Dermis blood vessel endothelial cell (primary cell): ENCODE measurements at regions not wholly inside any gene's neighbourhood (a gene's known extent, or its start where the extent isn't known, plus 50 kb on each side); places are given as distances from the start of the nearest gene placed in this dataset.

ENCODE experiments used
- DNase-seq: peaks from one replicate; pipeline ENCODE4 v3.0.0; 2010

- no peak for DNase-seq
These were observed 237.3 kb upstream of the NCAM1 start for GRCh38 chr11:112723676-112724495.

DNA sequence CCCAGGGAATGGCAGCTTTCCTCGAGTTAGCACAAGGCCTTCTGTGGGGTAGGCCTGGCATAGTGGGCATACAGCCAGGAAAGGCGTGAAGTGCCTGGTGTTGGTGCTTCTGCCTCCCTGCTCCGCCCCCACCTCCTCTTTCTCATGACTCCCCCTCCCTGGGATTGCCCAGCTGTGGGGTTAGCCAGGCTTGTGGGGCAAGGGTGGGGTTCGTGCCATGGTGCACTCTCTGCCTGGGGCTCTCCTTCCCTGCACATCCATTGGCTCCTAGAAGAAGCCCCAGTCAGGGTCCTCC, 236.8 kb upstream of the NCAM1 start:
- DNase-seq = no peak

GRCh38 chr11:112725636-112726035, 235.6 kb upstream of the NCAM1 start:
- DNase-seq = no peak

DNA sequence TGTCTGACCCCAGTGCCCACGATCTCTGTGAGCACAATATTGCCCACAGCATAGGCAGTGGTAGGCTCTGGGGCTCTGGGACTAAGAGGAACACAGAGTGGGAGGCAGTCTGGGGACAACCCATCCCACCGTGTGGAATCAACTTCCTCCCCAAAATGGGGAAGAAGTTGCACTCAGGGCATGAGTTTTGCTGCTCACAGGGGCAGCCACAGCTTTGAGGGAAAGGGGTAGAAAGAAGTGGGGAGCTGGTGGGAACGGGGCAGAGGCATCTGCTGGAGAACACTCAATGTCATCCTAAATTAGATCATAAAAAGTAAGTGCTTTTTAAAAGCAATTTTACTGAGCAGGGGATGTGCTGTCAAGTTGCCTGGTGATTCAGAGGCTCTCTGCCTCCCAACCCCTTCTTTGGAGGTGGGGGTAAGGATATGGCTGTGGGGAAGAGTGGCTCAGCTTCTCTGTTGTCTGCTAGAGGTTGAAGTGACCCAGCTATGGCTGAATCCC, 233.8 kb upstream of the NCAM1 start:
- no peak for DNase-seq

DNA sequence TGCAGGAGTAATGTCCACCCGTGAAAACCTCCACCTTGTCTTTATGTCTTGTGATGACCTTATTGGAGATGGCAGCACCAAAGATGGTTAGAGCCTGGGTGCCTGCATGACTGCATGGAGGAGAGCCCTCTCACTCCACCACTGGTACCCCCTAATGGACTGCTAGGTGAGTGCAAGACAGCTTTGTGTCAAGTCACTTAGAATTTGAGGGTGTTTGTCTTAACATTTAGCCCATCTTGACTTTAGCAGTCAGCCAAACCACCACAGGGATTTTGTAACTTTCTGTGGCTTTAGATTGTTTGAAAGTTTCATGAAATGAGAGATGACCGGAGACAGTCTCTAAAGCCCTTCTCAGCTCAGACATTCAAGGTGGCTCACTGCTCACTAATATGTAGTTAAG, 232.9 kb upstream of the NCAM1 start:
- DNase-seq = no peak

DNA sequence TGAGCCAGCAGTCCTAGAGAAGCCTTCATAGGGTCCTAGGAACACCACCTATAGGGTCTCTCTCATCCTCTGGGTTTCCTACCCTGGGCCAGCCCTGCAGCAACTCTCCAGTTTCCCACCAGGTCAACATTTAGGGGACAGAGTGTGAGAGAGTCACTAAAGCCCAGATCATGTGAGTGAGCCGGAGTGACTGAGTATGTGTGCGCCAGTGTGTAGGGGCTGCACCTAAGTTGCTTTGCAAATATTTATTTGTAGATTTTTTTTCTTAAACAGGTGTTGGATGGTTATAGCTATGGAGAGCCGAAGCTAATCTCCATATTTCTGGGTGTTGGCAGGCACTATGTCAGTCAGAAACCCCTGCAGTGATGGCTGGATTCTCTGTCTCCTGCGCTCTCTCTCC, 232.5 kb upstream of the NCAM1 start:
- DNase-seq = no peak

GRCh38 chr11:112730591-112730990, 230.6 kb upstream of the NCAM1 start:
- DNase-seq = no peak

DNA sequence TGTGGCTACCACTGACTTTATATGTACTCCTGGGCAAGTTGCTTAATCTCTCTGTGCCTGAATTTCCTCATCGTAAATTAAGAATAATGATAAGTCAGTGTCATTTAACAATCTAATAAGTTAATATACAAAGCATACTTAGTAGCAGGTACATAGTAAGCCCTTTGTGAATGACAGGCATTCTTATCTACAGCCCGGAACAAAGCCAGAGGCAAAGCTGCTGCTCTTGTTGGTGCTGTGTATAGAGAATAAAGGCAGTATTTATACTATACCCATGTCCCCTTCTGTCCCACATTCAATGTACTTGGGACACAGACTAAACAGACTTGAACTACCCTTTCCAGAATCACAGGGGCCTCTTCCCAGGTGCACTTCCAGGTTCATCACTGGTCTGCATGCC, 229.7 kb upstream of the NCAM1 start:
- DNase-seq = no peak

DNA sequence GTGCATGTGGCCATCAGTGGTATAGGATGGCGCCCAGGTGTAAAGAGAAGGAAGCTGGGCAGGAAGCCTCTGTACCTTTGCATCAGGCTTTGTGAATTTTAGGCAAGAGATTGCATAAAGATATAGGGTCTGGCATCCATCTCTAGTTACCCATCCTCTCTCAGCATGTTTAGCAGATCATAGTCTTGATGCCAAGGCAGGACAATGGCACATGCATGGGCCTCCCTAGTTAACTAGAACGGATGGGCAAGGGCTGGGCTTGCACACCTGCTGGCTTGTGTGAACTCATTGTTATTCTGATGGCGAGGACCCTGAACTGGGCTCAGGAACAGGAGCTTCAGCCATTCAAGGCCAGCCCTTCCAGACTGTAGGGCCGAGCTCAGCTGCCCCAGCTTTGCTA, 229.2 kb upstream of the NCAM1 start:
- no peak for DNase-seq

- no peak for DNase-seq
These were observed 227.0 kb upstream of the NCAM1 start for GRCh38 chr11:112734207-112734606.

GRCh38 chr11:112735470-112735869, 225.8 kb upstream of the NCAM1 start:
- no peak for DNase-seq

DNA sequence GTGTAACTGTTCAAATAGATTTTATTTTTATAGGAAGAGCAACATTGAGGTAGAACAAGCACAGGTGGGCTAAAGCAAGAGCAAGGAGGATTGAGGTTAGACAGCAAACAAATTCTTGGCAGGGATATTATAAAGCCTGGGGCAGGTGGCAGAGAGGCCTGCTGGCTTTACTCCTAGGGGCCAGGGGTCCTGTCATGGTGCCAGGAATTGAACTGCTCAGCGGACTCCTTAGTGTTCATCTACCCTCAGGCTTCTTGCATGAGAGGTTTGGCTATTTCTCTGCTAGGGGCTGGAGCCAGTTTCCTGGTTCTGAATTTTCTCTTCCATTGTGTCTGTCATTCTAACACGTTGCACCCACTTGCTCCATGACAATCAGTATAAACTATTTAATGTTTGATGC, 217.2 kb upstream of the NCAM1 start:
- no peak for DNase-seq

DNA sequence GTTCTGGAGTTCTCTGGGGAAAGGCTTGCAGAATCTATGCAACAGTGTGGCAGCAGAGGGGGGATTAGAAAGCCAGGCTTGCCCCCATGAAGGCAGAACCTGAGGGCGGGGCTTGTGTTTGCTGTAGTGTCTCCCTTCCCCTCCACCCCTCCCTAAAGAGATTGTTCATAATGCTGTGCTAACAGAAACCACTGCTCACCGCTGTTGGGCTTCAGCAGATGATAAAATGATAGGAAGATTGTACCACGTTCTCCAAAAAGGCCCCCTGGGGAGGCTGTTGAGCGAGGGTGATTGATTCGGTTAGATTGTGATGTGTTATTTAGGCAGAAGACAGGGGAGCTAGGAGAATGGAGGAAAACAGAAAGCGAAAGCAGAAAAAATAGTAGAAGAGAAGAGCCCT, 215.2 kb upstream of the NCAM1 start:
- no peak for DNase-seq

DNA sequence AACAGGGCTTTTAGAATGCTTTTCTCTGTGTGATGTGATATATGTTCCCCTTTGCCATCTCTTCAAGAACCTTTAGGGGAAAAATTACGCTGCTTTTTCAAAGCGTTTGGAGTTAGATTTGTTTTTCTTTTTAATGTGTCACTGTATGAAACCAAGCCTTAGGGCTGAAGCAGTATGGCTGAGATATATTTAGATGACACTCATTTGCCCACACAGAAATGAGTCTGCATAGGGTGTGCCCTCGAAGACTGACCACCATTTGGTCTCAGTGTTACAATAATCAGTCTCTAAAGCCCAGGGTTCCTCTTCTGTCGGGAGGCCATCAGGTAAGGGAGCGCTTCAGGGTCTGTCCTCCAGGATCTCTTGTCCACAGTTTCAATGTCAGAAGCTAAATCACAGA, 213.0 kb upstream of the NCAM1 start:
- DNase-seq = no peak

GRCh38 chr11:112748713-112749543, 212.3 kb upstream of the NCAM1 start:
- no peak for DNase-seq

DNA sequence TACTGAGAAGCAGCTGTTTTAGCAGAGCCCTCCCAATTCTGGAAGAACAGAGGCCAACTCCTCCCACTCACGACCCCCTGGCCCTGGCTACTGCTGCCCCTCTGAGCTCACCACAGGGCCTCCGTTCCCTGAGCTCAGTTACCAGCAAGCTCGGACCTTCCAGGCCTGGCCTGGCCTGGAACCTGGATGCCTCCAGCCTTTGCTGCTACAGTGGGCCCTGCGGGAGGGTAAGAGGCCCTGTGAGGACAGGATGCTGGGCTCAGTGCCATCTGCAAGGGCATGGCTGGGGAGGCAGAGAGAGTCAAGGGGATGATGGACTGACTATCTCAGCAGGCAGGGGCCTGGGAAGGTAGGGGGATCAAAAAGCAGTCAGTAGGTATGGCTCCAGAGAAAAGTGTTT, 209.9 kb upstream of the NCAM1 start:
- no peak for DNase-seq

DNA sequence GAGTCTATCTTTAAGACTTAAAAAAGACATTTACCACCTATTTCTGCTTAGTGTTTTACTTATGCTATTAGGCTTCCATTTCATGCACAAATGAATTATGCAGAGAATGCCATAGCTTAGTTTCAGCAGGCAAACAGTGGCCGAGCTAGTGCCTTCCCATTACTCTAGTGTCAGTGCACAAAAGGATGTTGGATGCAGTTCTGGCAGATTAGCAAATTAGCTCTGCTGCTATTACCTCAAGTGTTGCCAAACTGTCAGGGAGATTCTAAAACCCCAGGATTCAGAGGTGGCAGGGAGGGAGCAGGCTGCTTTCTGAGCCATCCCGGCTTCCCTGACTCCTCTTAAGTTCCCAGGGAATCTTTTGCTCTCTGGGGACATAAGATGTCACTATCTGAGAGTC, 209.4 kb upstream of the NCAM1 start:
- no peak for DNase-seq

DNA sequence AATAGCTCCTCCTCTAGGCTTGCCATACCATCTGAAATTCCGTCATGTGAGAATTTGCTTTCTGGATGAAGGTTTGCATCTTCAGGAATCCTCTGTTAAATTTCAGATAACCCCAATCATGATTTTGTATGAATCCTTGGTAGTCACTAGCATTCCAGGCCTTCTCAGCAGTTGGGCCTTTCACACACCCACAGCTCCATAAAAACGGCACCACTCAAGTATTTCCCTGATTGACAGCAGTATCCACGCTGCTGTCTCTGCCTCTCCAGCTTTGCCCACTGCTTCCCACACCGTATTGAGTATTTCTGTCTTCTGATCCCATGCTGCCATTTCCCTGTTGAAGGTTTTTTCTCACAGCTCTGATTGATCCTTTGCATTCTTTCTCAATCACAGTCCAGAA, 208.7 kb upstream of the NCAM1 start:
- DNase-seq = no peak

DNA sequence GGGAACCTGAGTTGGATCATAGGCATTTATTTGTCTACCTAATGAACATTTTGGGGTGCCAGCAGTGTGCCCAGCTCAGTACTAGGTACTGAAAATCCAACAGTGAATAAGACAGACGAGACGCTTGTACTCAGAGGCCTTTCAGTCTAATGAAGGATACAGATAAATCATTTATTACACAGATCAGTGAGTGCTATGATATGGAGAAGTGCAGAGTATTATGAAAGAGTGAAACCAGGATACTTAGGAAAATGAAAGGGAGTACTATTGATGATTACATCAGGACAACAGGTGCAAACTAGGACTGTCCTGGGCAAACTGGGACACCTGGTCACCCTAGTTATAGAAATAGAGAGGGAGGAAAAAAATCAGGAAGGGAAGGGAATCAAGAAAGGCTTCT, 207.5 kb upstream of the NCAM1 start:
- no peak for DNase-seq

- DNase-seq = no peak
These were observed 201.8 kb upstream of the NCAM1 start for GRCh38 chr11:112759418-112759817.

- DNase-seq = no peak
These were observed 200.7 kb upstream of the NCAM1 start for GRCh38 chr11:112760396-112761059.

GRCh38 chr11:112761911-112762706, 199.1 kb upstream of the NCAM1 start:
- no peak for DNase-seq

DNA sequence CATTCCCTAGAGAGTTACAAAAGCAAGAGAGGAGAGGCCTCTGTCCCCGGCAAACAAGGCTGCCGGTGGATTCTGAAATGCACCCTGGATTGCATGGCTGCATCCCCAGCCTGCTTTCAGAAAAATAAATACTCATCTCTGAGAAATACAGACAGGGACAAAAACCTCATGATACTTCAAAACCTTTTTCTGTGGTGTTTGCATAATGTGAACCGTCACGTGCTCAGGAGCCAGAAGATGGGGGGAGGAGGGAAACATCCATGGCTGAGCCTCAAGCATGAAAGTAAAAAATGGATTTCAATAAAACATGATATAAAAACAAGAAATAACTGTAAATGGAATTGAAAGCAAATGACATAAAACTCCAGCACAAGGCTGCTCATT, 198.5 kb upstream of the NCAM1 start:
- DNase-seq = no peak
